Transverse colon (tissue), 4 donors: ENCODE measurements at regions not wholly inside any gene's neighbourhood (a gene's known extent, or its start where the extent isn't known, plus 50 kb on each side); places are given as distances from the start of the nearest gene placed in this dataset.

Experiments
- DNase-seq: peaks from one replicate; pipeline ENCODE4 v3.0.0-alpha.2; 2019
- H3K27ac ChIP-seq, 4 donors: fragments of 200-600 bp; sonication (generic); 2 replicates each; pipeline ENCODE4 v1.5.1; 2016 to 2018; ENCODE audit warnings: inconsistent platforms in 4 of 4
- H3K27me3 ChIP-seq: fragments of 200-600 bp; sonication (generic); 2 replicates; pipeline ENCODE4 v1.5.1; 2017; ENCODE audit warnings: inconsistent platforms
- H3K36me3 ChIP-seq, 4 donors: fragments of 200-600 bp; sonication (generic); 2 replicates each; pipeline ENCODE4 v1.5.1; 2017 to 2019; ENCODE audit warnings: inconsistent platforms in 4 of 4
- H3K4me1 ChIP-seq, 4 donors: fragments of 200-600 bp; sonication (generic); 2 replicates each; pipeline ENCODE4 v1.5.1; 2017 to 2020; ENCODE audit warnings: inconsistent platforms in 4 of 4
- H3K4me3 ChIP-seq, 4 donors: fragments of 200-600 bp; sonication (generic); 1 replicate in 1 of 4; 2 replicates in 3 of 4; pipeline versions ENCODE4 v1.5.1 to v1.6.1; 2017 to 2019; ENCODE audit warnings: inconsistent platforms in 4 of 4
- H3K9me3 ChIP-seq, 2 donors: fragments of 200-600 bp; sonication (generic); 2 replicates each; pipeline ENCODE4 v1.5.1; 2017 to 2019; ENCODE audit warnings: inconsistent platforms in 2 of 2
- EP300 ChIP-seq: sonication (generic); formaldehyde crosslinking; IDR thresholded peaks from one replicate; pipeline ENCODE4 v1.6.1; 2017; ENCODE audit warnings: antibody characterized with exemption, low read depth
- POLR2A ChIP-seq: fragments of 450-650 bp; IDR thresholded peaks from one replicate; pipeline ENCODE4 v1.6.1; 2016; ENCODE audit warnings: antibody characterized with exemption, mild to moderate bottlenecking, moderate library complexity
- POLR2AphosphoS5 ChIP-seq, 3 donors: sonication (generic); formaldehyde crosslinking; IDR thresholded peaks; one replicate each; pipeline ENCODE4 v1.6.1; 2016; ENCODE audit warnings: antibody characterized with exemption in 3 of 3
- WGBS, 2 donors: methylation state at CpG; one replicate each; pipeline ENCODE4 v1.1.5; 2018; ENCODE audit warnings: low coverage in 1 of 2; 5-methylcytosine and 5-hydroxymethylcytosine counted together
- in situ Hi-C, 4 donors: fragments of 200-750 bp; cut with MboI; loops; one replicate each; pipeline versions ENCODE4 v1.15.0 to v1.15.1; 2017; ENCODE audit warnings: low sequenced_read_pairs in 3 of 4, low pct_ligation_motif_present in 1 of 4, low pct_unique_long_range_greater_than_20kb in 1 of 4
- intact Hi-C: fragments of 100-400 bp; cut with DNase I; formaldehyde crosslinking; loops from one replicate; pipeline ENCODE4 v1.15.1; 2023; ENCODE audit warnings: low total_unique reads
- TF ChIP-seq, protein P1 (sequence below), 5 experiments: fragments of 200-600 bp in 3 of 5; fragments of 450-650 bp in 2 of 5; sonication (generic) in 3 of 5; IDR thresholded peaks; 1 replicate in 2 of 5; 2 replicates in 3 of 5; pipeline ENCODE4 v1.5.1; 2016 to 2017; ENCODE audit warnings: antibody characterized with exemption in 5 of 5, inconsistent platforms in 3 of 5, mild to moderate bottlenecking in 2 of 5, moderate library complexity in 1 of 5

DNA sequence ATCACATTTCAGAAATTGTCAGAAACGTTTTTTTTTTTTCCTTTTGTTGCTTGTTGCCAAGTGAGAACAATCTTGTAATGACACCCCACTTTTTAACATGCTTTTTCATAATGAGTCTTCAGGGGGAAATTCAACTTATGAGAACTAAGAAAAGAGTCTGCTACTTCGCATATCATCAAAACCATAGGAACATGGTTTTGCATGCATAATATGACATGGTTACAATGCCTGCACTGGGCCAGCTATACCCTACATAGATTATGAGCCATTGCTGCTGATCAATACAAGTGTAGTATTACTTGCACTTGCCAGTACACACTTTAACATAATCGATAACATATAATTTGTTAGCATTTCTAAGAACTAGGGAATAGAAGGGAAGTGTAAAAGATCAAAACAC is 191.0 kb upstream of the NBEA start:
- intact Hi-C loops: no loop called here
- Histone ChIP-seq H3K4me1 (peaks cover 0 to 43% (median 11%) of the 10 kb centered on the region in 4 donors), H3K27me3 (no peaks in the 10 kb centered on the region), H3K36me3 (no peaks in the 10 kb centered on the region), H3K27ac (no peak overlapping the region), H3K4me3 (no peak overlapping the region), H3K9me3 (no peaks in the 10 kb centered on the region)
- WGBS, 2 donors: 61 to 70% methylated on average over 3 of the region's 3 CpGs
- no peak for DNase-seq
- TF ChIP-seq POLR2A: no peak
- TF ChIP-seq EP300: no peak
- TF ChIP-seq, protein P1, sequence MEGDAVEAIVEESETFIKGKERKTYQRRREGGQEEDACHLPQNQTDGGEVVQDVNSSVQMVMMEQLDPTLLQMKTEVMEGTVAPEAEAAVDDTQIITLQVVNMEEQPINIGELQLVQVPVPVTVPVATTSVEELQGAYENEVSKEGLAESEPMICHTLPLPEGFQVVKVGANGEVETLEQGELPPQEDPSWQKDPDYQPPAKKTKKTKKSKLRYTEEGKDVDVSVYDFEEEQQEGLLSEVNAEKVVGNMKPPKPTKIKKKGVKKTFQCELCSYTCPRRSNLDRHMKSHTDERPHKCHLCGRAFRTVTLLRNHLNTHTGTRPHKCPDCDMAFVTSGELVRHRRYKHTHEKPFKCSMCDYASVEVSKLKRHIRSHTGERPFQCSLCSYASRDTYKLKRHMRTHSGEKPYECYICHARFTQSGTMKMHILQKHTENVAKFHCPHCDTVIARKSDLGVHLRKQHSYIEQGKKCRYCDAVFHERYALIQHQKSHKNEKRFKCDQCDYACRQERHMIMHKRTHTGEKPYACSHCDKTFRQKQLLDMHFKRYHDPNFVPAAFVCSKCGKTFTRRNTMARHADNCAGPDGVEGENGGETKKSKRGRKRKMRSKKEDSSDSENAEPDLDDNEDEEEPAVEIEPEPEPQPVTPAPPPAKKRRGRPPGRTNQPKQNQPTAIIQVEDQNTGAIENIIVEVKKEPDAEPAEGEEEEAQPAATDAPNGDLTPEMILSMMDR (IDR thresholded peaks at IDR 0.05): no peak
- TF ChIP-seq POLR2AphosphoS5 (IDR thresholded peaks at IDR 0.05): no peak
- in situ Hi-C loops: no loop called here

DNA sequence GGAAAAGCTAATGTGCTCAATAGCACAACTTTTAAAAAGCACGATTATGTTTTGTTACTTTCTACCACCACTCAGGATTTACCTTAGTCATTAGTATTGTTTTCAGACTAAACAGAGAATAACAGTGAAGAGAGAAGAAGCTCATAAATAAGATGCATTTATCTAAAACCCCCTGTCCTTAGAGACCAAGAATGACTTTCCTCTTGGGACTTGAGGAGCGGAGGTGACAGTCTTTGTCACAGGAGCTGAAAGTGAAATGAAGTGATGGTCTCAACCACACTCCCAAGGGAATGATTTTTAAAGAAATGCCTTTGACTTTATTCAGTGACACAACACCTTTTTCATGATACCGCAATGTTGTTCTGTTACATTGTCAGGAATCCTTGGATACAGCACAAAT is 190.6 kb upstream of the NBEA start:
- Histone ChIP-seq H3K36me3 (no peaks in the 10 kb centered on the region), H3K27ac (no peak overlapping the region), H3K9me3 (no peaks in the 10 kb centered on the region), H3K27me3 (no peaks in the 10 kb centered on the region), H3K4me3 (no peak overlapping the region), H3K4me1 (peaks cover 0 to 45% (median 11%) of the 10 kb centered on the region in 4 donors)
- WGBS, 2 donors: 81% methylated on average over 3 of the region's 3 CpGs
- intact Hi-C loops: no loop called here
- TF ChIP-seq POLR2A (no peak), POLR2AphosphoS5 (IDR thresholded peaks at IDR 0.05) (no peak), EP300 (no peak)
- TF ChIP-seq, protein P1 (IDR thresholded peaks at IDR 0.05): no peak
- DNase-seq: no peak
- in situ Hi-C loops: no loop called here

DNA sequence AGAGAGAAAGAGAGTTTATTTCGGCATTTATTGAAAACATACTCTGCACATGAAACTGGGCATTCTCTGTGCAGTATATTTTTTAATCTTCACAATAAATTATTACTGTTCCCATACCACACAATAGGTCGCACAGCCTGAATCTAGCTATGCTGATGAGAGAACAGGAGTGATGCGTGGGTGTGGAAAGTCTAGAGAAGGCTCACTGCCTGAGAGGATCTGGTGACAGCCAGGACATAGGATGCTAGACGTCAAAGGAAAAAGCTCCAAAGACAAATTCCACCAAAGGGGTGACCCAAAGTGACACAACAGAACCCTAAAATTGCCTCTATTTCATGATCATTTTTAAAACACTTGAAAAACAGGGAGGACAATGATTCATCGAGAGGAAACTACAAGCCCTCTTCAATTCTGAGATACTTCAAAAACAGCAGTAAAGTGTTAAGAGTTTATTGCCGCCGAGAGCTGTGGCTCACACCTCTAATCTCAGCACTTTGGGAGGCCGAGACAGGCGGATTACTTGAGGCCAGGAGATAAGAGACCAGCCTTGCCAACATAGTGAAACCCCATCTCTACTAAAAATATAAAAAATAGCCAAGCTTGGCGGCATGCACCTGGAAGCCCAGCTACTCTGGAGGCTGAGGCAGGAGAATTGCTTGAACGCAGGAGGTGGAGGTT is 189.6 kb upstream of the NBEA start:
- Histone ChIP-seq H3K4me3 (no peak overlapping the region), H3K9me3 (no peaks in the 10 kb centered on the region), H3K27me3 (no peaks in the 10 kb centered on the region), H3K27ac (no peak overlapping the region), H3K36me3 (no peaks in the 10 kb centered on the region), H3K4me1 (peaks cover 0 to 45% (median 13%) of the 10 kb centered on the region in 4 donors)
- DNase-seq: no peak
- 50 to 54% methylated on average over 8 to 11 of the region's 11 CpGs for WGBS, 2 donors
- in situ Hi-C loops (no loop called here), intact Hi-C loops (no loop called here)
- no peak for TF ChIP-seq EP300
- no peak for TF ChIP-seq POLR2A
- no peak for TF ChIP-seq POLR2AphosphoS5 (IDR thresholded peaks at IDR 0.05)
- TF ChIP-seq, protein P1 (IDR thresholded peaks at IDR 0.05): no peak

DNA sequence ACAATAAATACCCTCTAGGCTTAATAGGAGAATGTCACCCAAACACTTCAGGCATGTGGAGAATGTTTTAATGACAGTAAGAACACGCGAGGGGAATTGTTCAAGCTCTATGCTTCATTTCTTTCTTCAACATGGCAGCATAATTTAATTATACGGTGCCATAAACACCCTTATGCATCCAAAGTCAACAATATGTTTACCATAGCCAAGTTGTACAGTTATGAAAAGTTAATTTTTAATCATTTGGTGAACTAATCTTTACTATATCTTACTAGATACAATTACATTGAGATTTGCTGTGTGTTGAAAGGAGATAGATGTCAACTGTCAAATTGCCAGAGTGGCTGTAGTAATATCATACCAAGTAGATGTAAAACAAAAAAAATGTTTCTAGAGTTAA is 185.9 kb upstream of the NBEA start:
- TF ChIP-seq POLR2AphosphoS5 (IDR thresholded peaks at IDR 0.05) (no peak), POLR2A (no peak)
- TF ChIP-seq, protein P1 (IDR thresholded peaks at IDR 0.05): no peak
- no peak for DNase-seq
- intact Hi-C loops (no loop called here), in situ Hi-C loops (no loop called here)
- WGBS, 2 donors: 54 to 59% methylated on average over 3 of the region's 3 CpGs
- Histone ChIP-seq H3K36me3 (no peaks in the 10 kb centered on the region), H3K9me3 (no peaks in the 10 kb centered on the region), H3K27me3 (no peaks in the 10 kb centered on the region), H3K27ac (peak overlapping the region in 1 of 4 donors; percentile 33), H3K4me1 (peaks cover 0 to 8% (median 3%) of the 10 kb centered on the region in 4 donors), H3K4me3 (no peak overlapping the region)
